NB4 (cell line): ENCODE measurements at regions not wholly inside any gene's neighbourhood (a gene's known extent, or its start where the extent isn't known, plus 50 kb on each side); places are given as distances from the start of the nearest gene placed in this dataset.

Experiments
- MAX ChIP-seq: IDR thresholded peaks from 2 replicates; pipeline ENCODE4 v1.6.1; 2011; ENCODE audit warnings: low read depth, low read length
- POLR2A ChIP-seq: IDR thresholded peaks from 2 replicates; pipeline ENCODE4 v1.6.1; 2011; ENCODE audit warnings: mild to moderate bottlenecking; ENCODE audit not compliant: insufficient read length; ENCODE audit errors: extremely low read depth
- TF ChIP-seq, protein P1 (sequence below): IDR thresholded peaks from one replicate; pipeline ENCODE4 v1.5.1; 2012; ENCODE audit warnings: low read depth, low read length

DNA sequence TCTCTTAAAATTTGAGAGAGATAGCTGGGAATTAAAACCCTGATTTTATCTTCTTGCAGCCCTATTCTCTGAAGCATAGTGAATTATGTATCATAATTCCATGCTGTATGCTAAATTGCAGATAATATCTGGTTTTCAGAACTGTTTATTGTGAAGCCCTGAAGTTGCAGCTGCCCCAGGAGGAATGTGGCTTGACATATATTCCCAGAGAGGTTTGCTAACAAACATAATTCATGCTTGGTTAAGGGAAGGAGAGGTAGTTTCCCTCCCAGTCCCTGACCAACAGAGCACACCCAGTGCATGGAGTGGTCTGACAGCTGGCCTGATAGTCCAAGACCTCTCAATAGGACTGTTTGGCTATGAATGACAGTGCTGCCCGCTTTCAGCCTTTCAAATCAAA, 500.6 kb upstream of the MIR17HG start:
- TF ChIP-seq, protein P1, sequence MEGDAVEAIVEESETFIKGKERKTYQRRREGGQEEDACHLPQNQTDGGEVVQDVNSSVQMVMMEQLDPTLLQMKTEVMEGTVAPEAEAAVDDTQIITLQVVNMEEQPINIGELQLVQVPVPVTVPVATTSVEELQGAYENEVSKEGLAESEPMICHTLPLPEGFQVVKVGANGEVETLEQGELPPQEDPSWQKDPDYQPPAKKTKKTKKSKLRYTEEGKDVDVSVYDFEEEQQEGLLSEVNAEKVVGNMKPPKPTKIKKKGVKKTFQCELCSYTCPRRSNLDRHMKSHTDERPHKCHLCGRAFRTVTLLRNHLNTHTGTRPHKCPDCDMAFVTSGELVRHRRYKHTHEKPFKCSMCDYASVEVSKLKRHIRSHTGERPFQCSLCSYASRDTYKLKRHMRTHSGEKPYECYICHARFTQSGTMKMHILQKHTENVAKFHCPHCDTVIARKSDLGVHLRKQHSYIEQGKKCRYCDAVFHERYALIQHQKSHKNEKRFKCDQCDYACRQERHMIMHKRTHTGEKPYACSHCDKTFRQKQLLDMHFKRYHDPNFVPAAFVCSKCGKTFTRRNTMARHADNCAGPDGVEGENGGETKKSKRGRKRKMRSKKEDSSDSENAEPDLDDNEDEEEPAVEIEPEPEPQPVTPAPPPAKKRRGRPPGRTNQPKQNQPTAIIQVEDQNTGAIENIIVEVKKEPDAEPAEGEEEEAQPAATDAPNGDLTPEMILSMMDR: no peak
- TF ChIP-seq MAX: no peak
- TF ChIP-seq POLR2A: no peak
